ENCODE measurements at regions not wholly inside any gene's neighbourhood (a gene's known extent, or its start where the extent isn't known, plus 50 kb on each side); places are given as distances from the start of the nearest gene placed in this dataset.
"Not testable (repeated sequence)": the region's sequence is repeated elsewhere in the genome, so short reads cannot be mapped to it uniquely, and the experiment has no call there.

GRCh38 chr19:13712767-13713201 lies 51.5 kb upstream of the MRI1 start:
- Histone ChIP-seq H3K27ac (no peak overlapping the region), H3K4me3 (no peak overlapping the region)

- Histone ChIP-seq H3K27ac (no peak overlapping the region), H3K4me3 (no peak overlapping the region)
Measured at GRCh38 chr19:13707915-13708314, 56.4 kb upstream of the MRI1 start.

GRCh38 chr19:13705928-13706447 lies 58.3 kb upstream of the MRI1 start:
- Histone ChIP-seq H3K4me3 (no peak overlapping the region), H3K27ac (no peak overlapping the region)

GRCh38 chr19:13705201-13705600 lies 59.1 kb upstream of the MRI1 start:
- Histone ChIP-seq H3K27ac (no peak overlapping the region), H3K4me3 (no peak overlapping the region)

GRCh38 chr19:13701624-13702023 lies 62.7 kb upstream of the MRI1 start:
- H3K27ac ChIP-seq, result no peak overlapping the region

GRCh38 chr19:13700621-13701020 lies 63.7 kb upstream of the MRI1 start:
- H3K4me3 ChIP-seq, result no peak overlapping the region
- no peak overlapping the region for H3K27ac ChIP-seq

More at GRCh38 chr19:13701624-13702023, 62.7 kb upstream of the MRI1 start:
- H3K4me3 ChIP-seq, result no peak overlapping the region

- H3K4me3 ChIP-seq, result no peak overlapping the region
- no peak overlapping the region for H3K27ac ChIP-seq
Measured at GRCh38 chr19:13699786-13700185, 64.5 kb upstream of the MRI1 start.

- H3K27ac ChIP-seq, result no peak overlapping the region
- H3K4me3 ChIP-seq, result no peak overlapping the region
Measured at GRCh38 chr19:13696839-13697238, 67.5 kb upstream of the MRI1 start.

GRCh38 chr19:13693889-13694288 lies 70.4 kb upstream of the MRI1 start:
- Histone ChIP-seq H3K4me3 (no peak overlapping the region), H3K27ac (no peak overlapping the region)

- H3K27ac ChIP-seq, result no peak overlapping the region
- H3K4me3 ChIP-seq, result no peak overlapping the region
Measured at GRCh38 chr19:13691569-13692435, 72.5 kb upstream of the MRI1 start.

GRCh38 chr19:13689085-13689484 lies 75.2 kb upstream of the MRI1 start:
- Histone ChIP-seq H3K27ac (no peak overlapping the region), H3K4me3 (no peak overlapping the region)

- H3K4me3 ChIP-seq, result no peak overlapping the region
- H3K27ac ChIP-seq, result no peak overlapping the region
Measured at GRCh38 chr19:13684021-13684420, 80.3 kb upstream of the MRI1 start.

- H3K27ac ChIP-seq, result no peak overlapping the region
- H3K4me3 ChIP-seq, result no peak overlapping the region
Measured at GRCh38 chr19:13681509-13681908, 82.8 kb upstream of the MRI1 start.

- not testable (repeated sequence) for H3K27ac ChIP-seq, H3K4me3 ChIP-seq
Measured at GRCh38 chr19:13680708-13681360, 83.5 kb upstream of the MRI1 start.

- H3K27ac ChIP-seq, H3K4me3 ChIP-seq: not testable (repeated sequence)
Measured at GRCh38 chr19:13676967-13677366, 87.4 kb upstream of the MRI1 start.

- not testable (repeated sequence) for H3K4me3 ChIP-seq, H3K27ac ChIP-seq
Measured at GRCh38 chr19:13672480-13673175, 91.7 kb upstream of the MRI1 start.

GRCh38 chr19:13670846-13671245 lies 93.5 kb upstream of the MRI1 start:
- H3K27ac ChIP-seq, result no peak overlapping the region
- H3K4me3 ChIP-seq, result no peak overlapping the region

- H3K27ac ChIP-seq, result no peak overlapping the region
- no peak overlapping the region for H3K4me3 ChIP-seq
Measured at GRCh38 chr19:13669780-13670355, 94.5 kb upstream of the MRI1 start.

- Histone ChIP-seq H3K4me3 (no peak overlapping the region), H3K27ac (no peak overlapping the region)
Measured at GRCh38 chr19:13668964-13669363, 95.4 kb upstream of the MRI1 start.

GRCh38 chr19:13666165-13666564 lies 98.2 kb upstream of the MRI1 start:
- Histone ChIP-seq H3K4me3 (no peak overlapping the region), H3K27ac (no peak overlapping the region)
